CMK (cell line): ENCODE measurements at regions not wholly inside any gene's neighbourhood (a gene's known extent, or its start where the extent isn't known, plus 50 kb on each side); places are given as distances from the start of the nearest gene placed in this dataset.
"Not testable (repeated sequence)": the region's sequence is repeated elsewhere in the genome, so short reads cannot be mapped to it uniquely, and the experiment has no call there.

ENCODE experiments used
- DNase-seq: peaks from one replicate; pipeline ENCODE4 v3.0.0-alpha.2; 2010; ENCODE audit warnings: low read depth

GRCh38 chr1:193448682-193449461 lies 262.5 kb upstream of the B3GALT2 start:
- DNase-seq = no peak

GRCh38 chr1:193443886-193444285 lies 257.5 kb upstream of the B3GALT2 start:
- no peak for DNase-seq

DNA sequence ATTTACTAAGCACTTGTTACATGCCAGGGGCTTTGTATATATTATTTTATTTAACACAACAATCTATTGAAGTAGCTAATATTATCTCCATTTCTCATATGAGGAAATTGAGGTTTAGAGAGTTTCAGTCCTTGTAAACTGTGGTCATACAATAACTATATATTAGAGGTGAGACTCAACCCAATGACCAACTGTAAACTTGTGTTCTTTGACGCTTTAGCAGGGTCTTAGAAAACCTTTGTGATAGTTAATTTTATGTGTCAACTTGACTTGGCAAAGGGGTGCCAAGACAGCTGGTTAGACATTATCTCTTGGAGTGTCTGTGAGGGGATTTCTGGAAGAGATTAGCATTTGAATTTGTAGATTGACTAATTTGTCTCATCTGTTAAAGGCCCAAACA lies 252.4 kb upstream of the B3GALT2 start:
- no peak for DNase-seq

- no peak for DNase-seq
These were observed 251.9 kb upstream of the B3GALT2 start for GRCh38 chr1:193438312-193438711.

DNA sequence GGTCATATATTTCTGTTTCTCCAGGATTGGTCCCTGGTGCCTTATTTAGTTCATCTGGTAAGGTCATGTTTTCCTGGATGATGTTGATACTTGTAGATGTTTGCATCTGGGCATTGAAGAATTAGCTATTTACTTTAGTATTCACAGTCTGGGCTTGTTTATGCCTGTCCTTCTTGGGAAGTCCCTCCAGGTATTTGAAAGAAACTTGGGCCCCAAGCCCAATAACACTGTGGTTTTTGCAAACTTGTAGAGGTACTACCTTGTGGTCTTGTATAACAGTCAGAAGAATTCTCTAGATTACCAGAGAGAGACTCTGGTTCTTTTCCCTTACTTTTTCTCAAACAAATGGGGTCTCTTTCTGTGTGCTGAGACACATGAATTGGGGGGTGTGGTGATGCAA lies 251.4 kb upstream of the B3GALT2 start:
- no peak for DNase-seq

- not testable (repeated sequence) for DNase-seq
These were observed 250.9 kb upstream of the B3GALT2 start for GRCh38 chr1:193437333-193437732.

GRCh38 chr1:193435781-193436180 lies 249.4 kb upstream of the B3GALT2 start:
- no peak for DNase-seq

DNA sequence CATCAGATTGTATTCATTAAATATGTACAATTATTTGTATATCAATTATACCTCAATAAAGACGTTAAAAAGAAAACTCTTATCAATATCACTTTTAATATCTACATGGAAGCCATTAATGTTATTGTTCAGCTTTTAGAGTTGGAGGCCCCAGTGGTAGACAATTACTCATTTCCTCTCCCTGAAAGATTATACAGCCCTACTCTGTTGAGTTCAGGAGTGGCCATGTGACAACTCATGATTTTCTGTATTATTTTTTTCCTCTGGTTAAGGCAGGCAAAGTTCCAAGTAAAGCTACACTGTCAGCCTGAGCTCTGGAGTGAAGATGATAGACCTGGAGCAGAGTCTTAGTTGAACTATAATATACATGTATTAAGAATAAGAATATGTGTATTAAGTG lies 247.9 kb upstream of the B3GALT2 start:
- DNase-seq = no peak

GRCh38 chr1:193433599-193433998 lies 247.2 kb upstream of the B3GALT2 start:
- DNase-seq = no peak

GRCh38 chr1:193432979-193433587 lies 246.7 kb upstream of the B3GALT2 start:
- no peak for DNase-seq

- DNase-seq = no peak
These were observed 245.0 kb upstream of the B3GALT2 start for GRCh38 chr1:193431265-193431977.

DNA sequence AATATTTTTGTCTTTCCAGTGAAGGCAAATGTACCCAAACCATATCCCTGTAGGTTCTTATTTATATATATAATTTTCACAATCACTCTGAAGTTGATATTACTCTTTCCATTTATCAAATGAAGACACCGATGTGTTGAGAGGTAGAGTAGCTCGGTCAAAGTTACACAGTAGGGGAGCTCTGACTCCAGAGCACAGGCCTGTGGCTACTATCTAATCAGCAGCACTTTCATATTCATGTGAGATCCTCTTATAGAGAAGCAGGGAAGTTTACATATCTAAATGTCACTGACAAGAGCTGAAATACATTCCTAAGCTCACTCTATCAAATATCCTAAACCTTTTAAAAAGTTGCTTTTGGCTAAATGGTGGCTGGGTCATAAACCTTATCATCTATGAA lies 241.1 kb upstream of the B3GALT2 start:
- DNase-seq = no peak

GRCh38 chr1:193426061-193426460 lies 239.6 kb upstream of the B3GALT2 start:
- no peak for DNase-seq

GRCh38 chr1:193421487-193421886 lies 235.1 kb upstream of the B3GALT2 start:
- no peak for DNase-seq

GRCh38 chr1:193419295-193419694 lies 232.9 kb upstream of the B3GALT2 start:
- no peak for DNase-seq

DNA sequence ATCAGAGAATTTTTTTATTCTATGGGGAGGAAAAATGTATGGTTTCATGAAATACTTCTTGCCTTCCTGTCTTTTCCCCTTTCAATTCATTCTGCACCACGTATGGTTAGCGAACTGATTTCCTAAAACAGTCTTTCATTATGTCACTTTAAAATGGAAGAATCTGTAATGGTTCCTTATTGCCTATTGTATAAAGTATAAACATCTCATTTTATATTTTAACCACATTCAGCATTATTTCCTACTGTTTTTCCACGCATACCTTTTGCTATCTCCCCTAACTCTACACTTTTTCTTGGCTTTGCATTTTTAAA lies 232.3 kb upstream of the B3GALT2 start:
- DNase-seq = no peak

- no peak for DNase-seq
These were observed 231.7 kb upstream of the B3GALT2 start for GRCh38 chr1:193417945-193418744.

DNA sequence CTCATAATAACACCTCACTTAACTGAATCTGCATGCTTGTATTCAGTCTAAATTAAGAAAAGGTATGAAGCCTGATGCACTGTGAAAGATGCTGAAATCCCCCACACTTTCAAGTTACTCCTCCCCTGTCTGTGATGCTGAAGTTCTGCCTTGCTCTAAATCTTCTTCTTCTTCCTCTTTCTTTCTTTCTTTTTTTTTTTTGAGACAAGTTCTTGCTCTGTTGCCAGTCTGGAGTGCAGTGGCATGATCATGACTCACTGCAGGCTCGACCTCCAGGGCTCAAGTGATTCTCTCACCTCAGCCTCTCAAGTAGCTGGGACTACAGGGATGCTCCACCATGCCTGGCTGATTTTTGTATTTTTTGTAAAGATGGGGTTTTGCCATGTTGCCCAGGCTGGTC lies 231.0 kb upstream of the B3GALT2 start:
- DNase-seq = no peak

DNA sequence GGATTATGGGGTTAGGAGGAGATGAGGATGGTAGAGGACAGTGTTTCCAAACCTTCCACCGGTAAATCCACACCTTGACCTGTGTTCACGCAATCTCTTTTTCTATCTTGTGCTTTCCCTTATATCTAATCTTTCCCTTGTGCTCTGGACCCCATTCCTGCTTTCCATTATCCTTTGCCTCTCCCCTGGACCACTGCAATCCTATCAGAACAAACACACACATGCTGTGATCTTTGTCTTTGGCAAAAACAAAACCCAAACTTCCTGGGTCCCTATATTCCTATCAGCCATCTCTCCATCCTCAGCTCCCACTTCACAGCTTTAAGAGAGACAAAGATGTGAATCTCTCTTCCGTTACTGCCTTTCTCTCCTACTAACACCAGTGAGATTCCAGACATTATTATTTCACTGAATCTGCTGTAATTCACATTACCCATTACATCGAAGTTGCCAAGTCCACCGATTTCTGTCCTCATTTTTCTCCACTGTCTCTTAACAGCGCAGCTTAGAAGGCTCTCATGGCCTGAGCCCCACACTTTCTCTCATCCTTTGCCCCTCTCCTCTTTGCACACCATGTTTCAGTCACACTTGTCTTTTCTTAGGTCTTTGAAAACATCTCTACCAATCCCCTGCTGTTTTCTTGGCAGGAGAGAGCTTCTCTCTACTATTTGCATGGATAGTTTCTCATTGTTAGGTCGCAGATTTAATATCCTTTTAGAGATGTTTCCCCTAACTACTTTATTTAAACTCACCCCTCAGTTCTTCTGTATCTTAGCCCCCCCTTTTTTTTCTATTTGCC lies 230.0 kb upstream of the B3GALT2 start:
- no peak for DNase-seq

- DNase-seq = no peak
These were observed 228.8 kb upstream of the B3GALT2 start for GRCh38 chr1:193415256-193415655.

- DNase-seq = no peak
These were observed 227.0 kb upstream of the B3GALT2 start for GRCh38 chr1:193413376-193413775.

DNA sequence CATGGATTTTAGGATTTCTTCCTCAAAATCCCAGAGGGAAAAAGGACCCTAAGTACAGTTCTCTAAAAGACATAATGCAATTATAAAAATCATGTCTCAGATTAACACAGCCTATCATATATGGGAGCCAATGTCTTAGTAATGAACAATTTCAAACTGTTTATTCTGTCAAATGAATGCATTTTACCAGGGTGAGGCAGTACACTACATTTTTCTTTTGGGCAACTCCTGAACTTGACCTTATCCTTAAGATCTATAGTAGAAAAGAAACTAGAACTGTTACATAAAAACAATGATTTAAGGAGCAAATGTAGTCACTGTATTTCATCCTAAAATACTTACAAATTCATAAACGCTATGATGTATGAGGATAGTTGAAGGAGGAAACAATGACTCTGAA lies 226.3 kb upstream of the B3GALT2 start:
- DNase-seq = no peak
